ENCODE measurements at regions not wholly inside any gene's neighbourhood (a gene's known extent, or its start where the extent isn't known, plus 50 kb on each side); places are given as distances from the start of the nearest gene placed in this dataset.
A peak's percentile ranks its signal among the peaks of the same experiment; 100 is the strongest.

DNA sequence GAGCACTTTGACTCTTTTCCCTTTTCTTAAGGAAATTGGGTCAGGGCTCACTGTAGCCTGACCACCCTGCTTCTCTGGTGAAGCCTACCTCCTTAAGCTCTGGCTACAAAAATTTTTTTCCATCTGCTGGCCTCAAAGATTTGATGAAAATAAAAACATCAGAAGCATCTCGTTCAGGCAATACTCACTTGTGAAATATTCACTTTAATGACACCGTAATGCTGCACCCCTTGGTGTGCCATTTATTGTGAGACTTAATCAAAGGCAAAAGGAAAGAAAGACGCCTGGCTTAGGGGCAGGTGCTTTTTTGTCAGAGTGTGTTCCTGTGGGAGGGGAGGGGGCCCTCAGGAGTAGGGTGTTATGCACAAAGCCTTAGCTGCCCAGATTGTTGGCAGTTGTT is 155.0 kb upstream of the TMPO start:
- H3K36me3 ChIP-seq (ENCODE audit: insufficient read depth, low read length): no peaks in the 10 kb centered on the region
- H3K4me2 ChIP-seq (ENCODE audit: low read length): peak overlapping the region; percentile 17
- no peaks in the 10 kb centered on the region for H3K27me3 ChIP-seq (ENCODE audit: insufficient read depth, low read depth, low read length)
- H2AFZ ChIP-seq (ENCODE audit: low read depth, low read length): peak overlapping the region; percentile 2
- H3K9me2 ChIP-seq (ENCODE audit: insufficient read depth, low read length): no peaks in the 10 kb centered on the region
- H3K9me3 ChIP-seq (ENCODE audit: low read length): no peaks in the 10 kb centered on the region
- H4K20me1 ChIP-seq (ENCODE audit: insufficient read depth): no peaks in the 10 kb centered on the region
- H3F3A ChIP-seq (ENCODE audit: insufficient read depth, low read length, poor library complexity, severe bottlenecking): peaks cover 5% of the 10 kb centered on the region
- no peaks in the 10 kb centered on the region for H3K79me2 ChIP-seq (replicated peaks; ENCODE audit: insufficient read depth, low read length)
- peak overlapping the region; percentile 32 for H3K27ac ChIP-seq (ENCODE audit: low read length)
- TF ChIP-seq RAD21 (conservative IDR thresholded peaks at IDR 0.05): no peak
- TF ChIP-seq SMC3 (conservative IDR thresholded peaks at IDR 0.05; ENCODE audit: poor library complexity): no peak
- H3K9ac ChIP-seq (ENCODE audit: low read length): peak overlapping the region; percentile 10
- H3K4me3 ChIP-seq (ENCODE audit: low read length): no peak overlapping the region

DNA sequence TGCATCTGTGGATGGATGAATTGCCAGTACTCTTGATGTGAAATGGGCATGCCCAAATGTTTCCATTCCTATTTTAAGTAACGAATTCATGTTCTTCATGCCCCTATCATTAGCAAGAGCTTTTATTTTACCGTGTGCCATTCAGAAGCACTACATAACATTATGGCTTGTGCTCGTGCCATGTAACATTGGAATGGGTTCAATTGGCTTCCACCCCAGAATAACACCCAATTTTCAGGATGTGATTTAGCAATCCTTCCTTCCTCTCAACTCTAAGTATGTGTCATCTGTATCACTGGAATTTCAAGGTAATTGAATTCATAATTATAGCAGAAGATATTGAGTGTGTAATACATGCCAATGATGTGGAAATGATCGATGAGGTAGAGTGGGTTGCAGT is 145.8 kb upstream of the TMPO start:
- no peak overlapping the region for H3K4me2 ChIP-seq (ENCODE audit: low read length)
- no peaks in the 10 kb centered on the region for H3K9me3 ChIP-seq (ENCODE audit: low read length)
- H4K20me1 ChIP-seq (ENCODE audit: insufficient read depth): no peaks in the 10 kb centered on the region
- H3K79me2 ChIP-seq (replicated peaks; ENCODE audit: insufficient read depth, low read length): no peaks in the 10 kb centered on the region
- no peak overlapping the region for H2AFZ ChIP-seq (ENCODE audit: low read depth, low read length)
- no peak overlapping the region for H3K4me3 ChIP-seq (ENCODE audit: low read length)
- H3K27ac ChIP-seq (ENCODE audit: low read length): no peak overlapping the region
- H3K9me2 ChIP-seq (ENCODE audit: insufficient read depth, low read length): no peaks in the 10 kb centered on the region
- H3F3A ChIP-seq (ENCODE audit: insufficient read depth, low read length, poor library complexity, severe bottlenecking): no peaks in the 10 kb centered on the region
- no peaks in the 10 kb centered on the region for H3K27me3 ChIP-seq (ENCODE audit: insufficient read depth, low read depth, low read length)
- H3K9ac ChIP-seq (ENCODE audit: low read length): no peak overlapping the region
- H3K36me3 ChIP-seq (ENCODE audit: insufficient read depth, low read length): no peaks in the 10 kb centered on the region
- TF ChIP-seq EZH2 (IDR thresholded peaks at IDR 0.05; ENCODE audit: borderline replicate concordance, insufficient read depth, low read length, poor library complexity, severe bottlenecking) (no peak), MXI1 (conservative IDR thresholded peaks at IDR 0.05; ENCODE audit: poor library complexity, severe bottlenecking) (no peak), RAD21 (conservative IDR thresholded peaks at IDR 0.05) (no peak), TAF1 (IDR thresholded peaks at IDR 0.05; ENCODE audit: low read depth) (no peak), POLR2AphosphoS5 (IDR thresholded peaks at IDR 0.05) (no peak)
- TF ChIP-seq, protein P1, sequence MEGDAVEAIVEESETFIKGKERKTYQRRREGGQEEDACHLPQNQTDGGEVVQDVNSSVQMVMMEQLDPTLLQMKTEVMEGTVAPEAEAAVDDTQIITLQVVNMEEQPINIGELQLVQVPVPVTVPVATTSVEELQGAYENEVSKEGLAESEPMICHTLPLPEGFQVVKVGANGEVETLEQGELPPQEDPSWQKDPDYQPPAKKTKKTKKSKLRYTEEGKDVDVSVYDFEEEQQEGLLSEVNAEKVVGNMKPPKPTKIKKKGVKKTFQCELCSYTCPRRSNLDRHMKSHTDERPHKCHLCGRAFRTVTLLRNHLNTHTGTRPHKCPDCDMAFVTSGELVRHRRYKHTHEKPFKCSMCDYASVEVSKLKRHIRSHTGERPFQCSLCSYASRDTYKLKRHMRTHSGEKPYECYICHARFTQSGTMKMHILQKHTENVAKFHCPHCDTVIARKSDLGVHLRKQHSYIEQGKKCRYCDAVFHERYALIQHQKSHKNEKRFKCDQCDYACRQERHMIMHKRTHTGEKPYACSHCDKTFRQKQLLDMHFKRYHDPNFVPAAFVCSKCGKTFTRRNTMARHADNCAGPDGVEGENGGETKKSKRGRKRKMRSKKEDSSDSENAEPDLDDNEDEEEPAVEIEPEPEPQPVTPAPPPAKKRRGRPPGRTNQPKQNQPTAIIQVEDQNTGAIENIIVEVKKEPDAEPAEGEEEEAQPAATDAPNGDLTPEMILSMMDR (IDR thresholded peaks at IDR 0.05; ENCODE audit: poor library complexity, severe bottlenecking): no peak
- TF ChIP-seq, protein P2, sequence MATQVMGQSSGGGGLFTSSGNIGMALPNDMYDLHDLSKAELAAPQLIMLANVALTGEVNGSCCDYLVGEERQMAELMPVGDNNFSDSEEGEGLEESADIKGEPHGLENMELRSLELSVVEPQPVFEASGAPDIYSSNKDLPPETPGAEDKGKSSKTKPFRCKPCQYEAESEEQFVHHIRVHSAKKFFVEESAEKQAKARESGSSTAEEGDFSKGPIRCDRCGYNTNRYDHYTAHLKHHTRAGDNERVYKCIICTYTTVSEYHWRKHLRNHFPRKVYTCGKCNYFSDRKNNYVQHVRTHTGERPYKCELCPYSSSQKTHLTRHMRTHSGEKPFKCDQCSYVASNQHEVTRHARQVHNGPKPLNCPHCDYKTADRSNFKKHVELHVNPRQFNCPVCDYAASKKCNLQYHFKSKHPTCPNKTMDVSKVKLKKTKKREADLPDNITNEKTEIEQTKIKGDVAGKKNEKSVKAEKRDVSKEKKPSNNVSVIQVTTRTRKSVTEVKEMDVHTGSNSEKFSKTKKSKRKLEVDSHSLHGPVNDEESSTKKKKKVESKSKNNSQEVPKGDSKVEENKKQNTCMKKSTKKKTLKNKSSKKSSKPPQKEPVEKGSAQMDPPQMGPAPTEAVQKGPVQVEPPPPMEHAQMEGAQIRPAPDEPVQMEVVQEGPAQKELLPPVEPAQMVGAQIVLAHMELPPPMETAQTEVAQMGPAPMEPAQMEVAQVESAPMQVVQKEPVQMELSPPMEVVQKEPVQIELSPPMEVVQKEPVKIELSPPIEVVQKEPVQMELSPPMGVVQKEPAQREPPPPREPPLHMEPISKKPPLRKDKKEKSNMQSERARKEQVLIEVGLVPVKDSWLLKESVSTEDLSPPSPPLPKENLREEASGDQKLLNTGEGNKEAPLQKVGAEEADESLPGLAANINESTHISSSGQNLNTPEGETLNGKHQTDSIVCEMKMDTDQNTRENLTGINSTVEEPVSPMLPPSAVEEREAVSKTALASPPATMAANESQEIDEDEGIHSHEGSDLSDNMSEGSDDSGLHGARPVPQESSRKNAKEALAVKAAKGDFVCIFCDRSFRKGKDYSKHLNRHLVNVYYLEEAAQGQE (IDR thresholded peaks at IDR 0.05; ENCODE audit: borderline replicate concordance): no peak

DNA sequence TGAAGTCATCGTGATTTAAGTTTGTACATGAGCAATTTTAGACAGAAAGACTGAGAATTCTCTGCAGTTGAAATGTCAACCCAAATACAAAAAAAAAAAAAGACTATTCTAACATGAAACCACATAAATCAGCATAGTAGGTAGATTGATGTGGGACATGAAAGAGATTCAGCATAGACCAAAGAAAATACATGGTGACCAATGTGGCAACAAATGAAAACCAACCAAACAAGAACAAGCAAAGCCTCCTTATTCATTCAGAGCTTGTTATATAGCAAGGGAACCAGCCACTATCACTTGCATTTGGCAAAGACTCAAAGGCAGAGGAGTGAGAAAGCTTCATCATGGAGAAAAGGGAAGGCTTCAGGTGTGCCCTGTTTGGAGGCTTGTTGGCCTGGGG is 144.4 kb upstream of the TMPO start:
- no peak overlapping the region for H2AFZ ChIP-seq (ENCODE audit: low read depth, low read length)
- H3F3A ChIP-seq (ENCODE audit: insufficient read depth, low read length, poor library complexity, severe bottlenecking): no peaks in the 10 kb centered on the region
- H4K20me1 ChIP-seq (ENCODE audit: insufficient read depth): no peaks in the 10 kb centered on the region
- no peaks in the 10 kb centered on the region for H3K36me3 ChIP-seq (ENCODE audit: insufficient read depth, low read length)
- no peaks in the 10 kb centered on the region for H3K9me2 ChIP-seq (ENCODE audit: insufficient read depth, low read length)
- H3K4me2 ChIP-seq (ENCODE audit: low read length): no peak overlapping the region
- TF ChIP-seq, protein P1 (IDR thresholded peaks at IDR 0.05; ENCODE audit: poor library complexity, severe bottlenecking): no peak
- no peak for TF ChIP-seq RAD21 (conservative IDR thresholded peaks at IDR 0.05)
- no peak for TF ChIP-seq MXI1 (conservative IDR thresholded peaks at IDR 0.05; ENCODE audit: poor library complexity, severe bottlenecking)
- TF ChIP-seq, protein P2 (IDR thresholded peaks at IDR 0.05; ENCODE audit: borderline replicate concordance): no peak
- no peak for TF ChIP-seq TAF1 (IDR thresholded peaks at IDR 0.05; ENCODE audit: low read depth)
- TF ChIP-seq POLR2AphosphoS5 (IDR thresholded peaks at IDR 0.05): no peak
- no peak overlapping the region for H3K27ac ChIP-seq (ENCODE audit: low read length)
- no peak overlapping the region for H3K4me3 ChIP-seq (ENCODE audit: low read length)
- no peak overlapping the region for H3K9ac ChIP-seq (ENCODE audit: low read length)
- H3K27me3 ChIP-seq (ENCODE audit: insufficient read depth, low read depth, low read length): no peaks in the 10 kb centered on the region
- H3K9me3 ChIP-seq (ENCODE audit: low read length): no peaks in the 10 kb centered on the region
- no peaks in the 10 kb centered on the region for H3K79me2 ChIP-seq (replicated peaks; ENCODE audit: insufficient read depth, low read length)

Data from neural cell (in vitro differentiated cells).